Skeletal muscle tissue (tissue), 3 donors: ENCODE measurements at regions not wholly inside any gene's neighbourhood (a gene's known extent, or its start where the extent isn't known, plus 50 kb on each side); places are given as distances from the start of the nearest gene placed in this dataset.

Experiments
- H3K27ac ChIP-seq: one replicate; pipeline ENCODE4 v1.7.0; 2013; ENCODE audit warnings: mild to moderate bottlenecking, low read depth, low read length, inconsistent platforms
- H3K27me3 ChIP-seq, 3 donors: one replicate each; pipeline ENCODE4 v1.7.0; 2013; ENCODE audit warnings: low read length in 3 of 3; ENCODE audit not compliant: control insufficient read depth in 3 of 3, insufficient read depth in 3 of 3
- H3K36me3 ChIP-seq, 3 donors: one replicate each; pipeline ENCODE4 v1.7.0; 2013; ENCODE audit warnings: low read length in 3 of 3; ENCODE audit not compliant: control insufficient read depth in 3 of 3, insufficient read depth in 3 of 3
- H3K4me1 ChIP-seq, 3 donors: one replicate each; pipeline ENCODE4 v1.7.0; 2013; ENCODE audit warnings: low read length in 3 of 3, mild to moderate bottlenecking in 3 of 3; ENCODE audit not compliant: control insufficient read depth in 3 of 3, insufficient read depth in 3 of 3
- H3K4me3 ChIP-seq, 3 donors: one replicate each; pipeline ENCODE4 v1.7.0; 2013; ENCODE audit warnings: low read length in 3 of 3
- H3K9ac ChIP-seq, 3 donors: one replicate each; pipeline ENCODE4 v1.7.0; 2013; ENCODE audit warnings: low read length in 3 of 3, mild to moderate bottlenecking in 3 of 3, moderate library complexity in 2 of 3, low read depth in 1 of 3
- H3K9me3 ChIP-seq, 3 donors: one replicate each; pipeline ENCODE4 v1.7.0; 2013; ENCODE audit warnings: low read length in 3 of 3; ENCODE audit not compliant: control insufficient read depth in 3 of 3
- donor health status: Osteomylitis.

GRCh38 chr11:112814168-112814567, 147.1 kb upstream of the NCAM1 start:
- Histone ChIP-seq H3K27me3 (no peaks in the 10 kb centered on the region), H3K9me3 (peaks cover 0 to 2% (median 0%) of the 10 kb centered on the region in 3 donors), H3K36me3 (no peaks in the 10 kb centered on the region)

GRCh38 chr11:112817376-112817775, 143.8 kb upstream of the NCAM1 start:
- Histone ChIP-seq H3K4me3 (no peak overlapping the region), H3K36me3 (no peaks in the 10 kb centered on the region), H3K4me1 (no peaks in the 10 kb centered on the region), H3K9me3 (no peaks in the 10 kb centered on the region), H3K27me3 (no peaks in the 10 kb centered on the region), H3K9ac (no peak overlapping the region), H3K27ac (no peak overlapping the region)

More at GRCh38 chr11:112814168-112814567, 147.1 kb upstream of the NCAM1 start:
- H3K4me1 ChIP-seq, result no peaks in the 10 kb centered on the region
- H3K27ac ChIP-seq, result no peak overlapping the region
- H3K4me3 ChIP-seq, result no peak overlapping the region
- H3K9ac ChIP-seq, result no peak overlapping the region

- H3K36me3 ChIP-seq, result no peaks in the 10 kb centered on the region
- no peak overlapping the region for H3K27ac ChIP-seq
- H3K9ac ChIP-seq, result no peak overlapping the region
These were observed 138.5 kb upstream of the NCAM1 start for GRCh38 chr11:112822478-112823274.

GRCh38 chr11:112826026-112826425, 135.2 kb upstream of the NCAM1 start:
- Histone ChIP-seq H3K4me1 (peaks cover 0 to 6% (median 6%) of the 10 kb centered on the region in 3 donors), H3K27ac (no peak overlapping the region), H3K9me3 (no peaks in the 10 kb centered on the region), H3K27me3 (peaks cover 0 to 2% (median 0%) of the 10 kb centered on the region in 3 donors), H3K9ac (no peak overlapping the region), H3K36me3 (no peaks in the 10 kb centered on the region), H3K4me3 (no peak overlapping the region)

More at GRCh38 chr11:112822478-112823274, 138.5 kb upstream of the NCAM1 start:
- Histone ChIP-seq H3K9me3 (no peaks in the 10 kb centered on the region), H3K4me3 (no peak overlapping the region), H3K4me1 (no peaks in the 10 kb centered on the region), H3K27me3 (peaks cover 0 to 2% (median 0%) of the 10 kb centered on the region in 3 donors)

- H3K27me3 ChIP-seq, result peaks cover 0 to 2% (median 0%) of the 10 kb centered on the region in 3 donors
- H3K36me3 ChIP-seq, result no peaks in the 10 kb centered on the region
- no peaks in the 10 kb centered on the region for H3K9me3 ChIP-seq
- peaks cover 0 to 6% (median 6%) of the 10 kb centered on the region in 3 donors for H3K4me1 ChIP-seq
- H3K9ac ChIP-seq, result no peak overlapping the region
- no peak overlapping the region for H3K4me3 ChIP-seq
- H3K27ac ChIP-seq, result no peak overlapping the region
These were observed 134.4 kb upstream of the NCAM1 start for GRCh38 chr11:112826788-112827187.

GRCh38 chr11:112828421-112828820, 132.8 kb upstream of the NCAM1 start:
- Histone ChIP-seq H3K9me3 (no peaks in the 10 kb centered on the region), H3K36me3 (no peaks in the 10 kb centered on the region), H3K4me1 (peaks cover 0 to 6% (median 6%) of the 10 kb centered on the region in 3 donors), H3K27me3 (peaks cover 0 to 2% (median 0%) of the 10 kb centered on the region in 3 donors), H3K27ac (no peak overlapping the region), H3K4me3 (no peak overlapping the region), H3K9ac (no peak overlapping the region)

GRCh38 chr11:112829971-112830654, 131.1 kb upstream of the NCAM1 start:
- H3K9ac ChIP-seq, result no peak overlapping the region
- no peaks in the 10 kb centered on the region for H3K27me3 ChIP-seq
- H3K36me3 ChIP-seq, result no peaks in the 10 kb centered on the region
- H3K4me3 ChIP-seq, result no peak overlapping the region
- H3K27ac ChIP-seq, result no peak overlapping the region
- peaks cover 5 to 14% (median 12%) of the 10 kb centered on the region in 3 donors for H3K4me1 ChIP-seq
- no peaks in the 10 kb centered on the region for H3K9me3 ChIP-seq

GRCh38 chr11:112831041-112831440, 130.2 kb upstream of the NCAM1 start:
- no peak overlapping the region for H3K9ac ChIP-seq
- H3K27ac ChIP-seq, result no peak overlapping the region
- no peak overlapping the region for H3K4me3 ChIP-seq
- H3K9me3 ChIP-seq, result no peaks in the 10 kb centered on the region
- H3K36me3 ChIP-seq, result no peaks in the 10 kb centered on the region
- peaks cover 5 to 18% (median 14%) of the 10 kb centered on the region in 3 donors for H3K4me1 ChIP-seq
- no peaks in the 10 kb centered on the region for H3K27me3 ChIP-seq

- Histone ChIP-seq H3K4me1 (peaks cover 5 to 18% (median 14%) of the 10 kb centered on the region in 3 donors), H3K4me3 (no peak overlapping the region), H3K36me3 (no peaks in the 10 kb centered on the region), H3K9me3 (no peaks in the 10 kb centered on the region), H3K27me3 (no peaks in the 10 kb centered on the region), H3K9ac (no peak overlapping the region), H3K27ac (no peak overlapping the region)
These were observed 129.1 kb upstream of the NCAM1 start for GRCh38 chr11:112831969-112832766.
